HG03196 (cell line): ENCODE measurements at regions not wholly inside any gene's neighbourhood (a gene's known extent, or its start where the extent isn't known, plus 50 kb on each side); places are given as distances from the start of the nearest gene placed in this dataset.
"Not testable (repeated sequence)": the region's sequence is repeated elsewhere in the genome, so short reads cannot be mapped to it uniquely, and the experiment has no call there.

Source experiments
- ATAC-seq: cut with Tn5 transposase; IDR thresholded peaks from one replicate; pipeline ENCODE4 v1.9.1; 2021; ENCODE audit not compliant: unreplicated experiment

DNA sequence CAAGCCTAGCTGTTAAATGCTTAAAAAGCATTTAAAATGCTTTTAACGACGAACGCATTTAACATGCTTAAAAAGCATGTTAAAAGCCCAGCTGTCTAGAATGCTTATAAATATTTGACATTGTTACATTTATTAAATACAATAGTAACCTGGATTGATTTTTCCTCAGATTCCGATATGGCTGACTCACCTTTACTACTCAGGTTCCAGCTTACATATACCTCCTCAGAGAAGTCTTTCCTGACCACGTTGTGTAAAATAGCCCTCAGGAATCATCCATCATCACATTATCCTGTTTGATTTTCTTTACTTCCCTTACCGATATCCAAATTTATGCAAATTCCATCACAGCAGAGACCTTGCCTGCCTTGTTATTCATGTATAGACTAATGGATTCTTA lies 51.4 kb downstream of the SLC41A2 start:
- no peak for ATAC-seq

DNA sequence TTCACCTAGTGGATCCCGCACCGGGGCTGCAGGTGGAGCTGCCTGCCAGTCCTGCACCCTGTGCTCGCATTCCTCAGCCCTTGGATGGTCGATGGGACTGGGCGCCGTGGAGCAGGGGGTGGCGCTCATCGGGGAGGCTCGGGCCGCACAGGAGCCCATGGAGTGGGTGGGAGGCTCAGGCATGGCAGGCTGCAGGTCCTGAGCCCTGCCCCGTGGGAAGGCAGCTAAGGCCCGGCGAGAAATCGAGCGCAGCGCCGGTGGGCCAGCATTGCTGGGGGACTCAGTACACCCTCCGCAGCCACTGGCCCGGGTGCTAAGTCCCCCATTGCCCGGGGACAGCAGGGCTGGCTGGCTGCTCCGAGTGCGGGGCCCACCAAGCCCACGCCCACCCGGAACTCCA lies 52.6 kb downstream of the SLC41A2 start:
- ATAC-seq = not testable (repeated sequence)

GRCh38 chr12:104903648-104904423 lies 54.3 kb downstream of the SLC41A2 start:
- ATAC-seq = no peak

- no peak for ATAC-seq
Measured at GRCh38 chr12:104902125-104902524, 56.0 kb downstream of the SLC41A2 start.

GRCh38 chr12:104896710-104897109 lies 61.4 kb downstream of the SLC41A2 start:
- no peak for ATAC-seq

DNA sequence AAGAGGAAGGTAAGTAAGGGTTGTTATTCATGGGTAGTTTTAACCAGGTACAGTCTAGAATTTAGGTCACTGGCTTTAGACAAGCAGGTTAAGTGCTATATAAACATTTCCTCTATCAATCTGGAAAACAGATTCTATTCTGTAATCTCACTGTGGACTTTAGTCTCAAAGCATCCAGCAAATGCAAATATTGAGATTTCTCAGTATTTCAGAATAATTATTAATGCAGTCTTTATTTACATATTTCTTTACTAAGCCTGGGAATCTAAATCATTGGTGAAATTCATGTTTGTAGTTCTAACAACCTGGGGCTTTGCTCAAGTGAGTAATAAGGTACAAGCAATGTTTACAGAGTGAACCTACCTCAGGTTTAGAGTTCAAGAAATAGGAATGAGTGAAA lies 61.9 kb downstream of the SLC41A2 start:
- ATAC-seq = no peak

- no peak for ATAC-seq
Measured at GRCh38 chr12:104895415-104895814, 62.7 kb downstream of the SLC41A2 start.

DNA sequence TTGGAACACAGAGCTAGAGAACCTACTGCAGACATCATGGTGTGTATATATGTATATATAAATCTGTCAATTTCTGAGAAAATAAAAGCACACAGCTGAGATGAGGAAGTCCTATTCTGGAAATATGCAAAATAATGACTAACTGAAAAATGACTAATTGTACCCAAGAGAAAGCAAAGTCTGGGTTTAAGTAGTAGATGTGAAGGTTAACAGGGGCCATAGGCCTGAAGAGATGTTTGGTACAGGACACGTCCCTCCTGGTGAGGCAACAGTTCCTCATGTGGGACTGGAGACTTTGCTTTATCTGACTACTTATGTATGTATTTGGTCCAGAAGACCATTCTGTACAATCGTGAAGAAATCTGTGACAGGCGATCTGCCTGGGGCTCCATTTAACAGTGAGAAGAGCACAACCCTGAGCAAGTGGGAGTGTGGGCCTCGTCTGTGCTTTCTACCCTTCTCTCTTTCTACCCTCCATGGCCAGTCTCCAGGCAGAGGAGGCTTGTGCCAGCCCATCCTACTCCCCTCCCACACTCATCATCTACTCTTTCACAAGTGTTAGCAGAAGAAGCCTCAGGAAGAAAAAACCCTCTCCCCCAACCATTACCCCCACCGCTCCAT lies 67.5 kb downstream of the SLC41A2 start:
- no peak for ATAC-seq

DNA sequence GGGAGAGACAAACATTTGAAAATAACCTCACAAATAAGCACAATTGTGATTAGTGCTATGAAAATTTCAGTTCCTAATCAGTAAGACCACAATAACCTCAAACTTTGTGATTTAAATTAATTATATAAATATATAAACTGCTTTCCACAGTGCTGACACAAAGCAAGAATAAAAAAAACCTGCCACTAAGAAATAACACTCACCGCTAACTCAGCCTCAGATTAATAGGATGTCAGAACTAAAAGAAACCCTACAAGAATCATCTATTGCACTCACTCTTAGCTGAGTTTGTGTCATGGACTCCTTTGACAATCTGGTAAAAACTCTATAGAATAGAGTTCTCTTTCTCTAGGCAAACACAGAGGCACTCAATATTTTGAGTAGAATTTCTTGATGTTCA lies 68.4 kb downstream of the SLC41A2 start:
- ATAC-seq = no peak

GRCh38 chr12:104888892-104889291 lies 69.2 kb downstream of the SLC41A2 start:
- no peak for ATAC-seq

DNA sequence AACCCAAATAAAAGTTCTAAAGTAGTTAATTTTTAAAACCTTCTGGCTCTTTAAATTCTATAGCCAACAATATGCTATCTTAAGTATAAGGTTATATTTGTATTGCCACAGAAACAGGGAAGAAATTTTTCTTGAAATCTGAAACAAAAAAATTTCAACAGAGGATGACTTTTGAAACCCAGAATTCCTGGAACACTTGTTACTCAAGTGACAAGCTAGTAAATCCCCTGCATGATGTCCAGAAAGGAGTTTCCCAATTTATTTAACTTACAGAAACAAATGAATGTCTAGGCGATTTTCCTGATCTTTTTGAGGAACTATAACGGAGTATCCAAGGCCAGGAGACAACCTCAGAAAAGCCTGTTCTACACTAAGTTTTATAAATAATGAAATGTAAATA lies 69.6 kb downstream of the SLC41A2 start:
- ATAC-seq = no peak

DNA sequence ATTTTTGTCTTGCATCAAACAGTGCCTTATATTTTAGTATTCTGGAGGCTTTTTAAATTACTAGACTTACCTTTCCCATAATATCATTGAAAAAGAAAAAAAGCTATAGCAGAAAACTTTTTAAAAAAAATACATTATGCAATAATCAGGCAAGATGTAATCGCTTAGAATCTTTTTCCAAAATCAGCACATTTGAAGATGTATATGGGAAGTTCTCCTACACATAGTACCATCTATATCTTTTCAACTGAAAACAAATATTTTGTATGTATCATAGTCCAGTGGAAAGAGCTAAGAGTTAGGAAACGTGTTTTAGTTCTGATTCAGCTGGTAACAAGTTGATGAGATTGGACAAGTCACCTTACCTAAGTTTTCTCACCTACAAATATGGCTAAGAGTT lies 70.6 kb downstream of the SLC41A2 start:
- ATAC-seq = no peak

DNA sequence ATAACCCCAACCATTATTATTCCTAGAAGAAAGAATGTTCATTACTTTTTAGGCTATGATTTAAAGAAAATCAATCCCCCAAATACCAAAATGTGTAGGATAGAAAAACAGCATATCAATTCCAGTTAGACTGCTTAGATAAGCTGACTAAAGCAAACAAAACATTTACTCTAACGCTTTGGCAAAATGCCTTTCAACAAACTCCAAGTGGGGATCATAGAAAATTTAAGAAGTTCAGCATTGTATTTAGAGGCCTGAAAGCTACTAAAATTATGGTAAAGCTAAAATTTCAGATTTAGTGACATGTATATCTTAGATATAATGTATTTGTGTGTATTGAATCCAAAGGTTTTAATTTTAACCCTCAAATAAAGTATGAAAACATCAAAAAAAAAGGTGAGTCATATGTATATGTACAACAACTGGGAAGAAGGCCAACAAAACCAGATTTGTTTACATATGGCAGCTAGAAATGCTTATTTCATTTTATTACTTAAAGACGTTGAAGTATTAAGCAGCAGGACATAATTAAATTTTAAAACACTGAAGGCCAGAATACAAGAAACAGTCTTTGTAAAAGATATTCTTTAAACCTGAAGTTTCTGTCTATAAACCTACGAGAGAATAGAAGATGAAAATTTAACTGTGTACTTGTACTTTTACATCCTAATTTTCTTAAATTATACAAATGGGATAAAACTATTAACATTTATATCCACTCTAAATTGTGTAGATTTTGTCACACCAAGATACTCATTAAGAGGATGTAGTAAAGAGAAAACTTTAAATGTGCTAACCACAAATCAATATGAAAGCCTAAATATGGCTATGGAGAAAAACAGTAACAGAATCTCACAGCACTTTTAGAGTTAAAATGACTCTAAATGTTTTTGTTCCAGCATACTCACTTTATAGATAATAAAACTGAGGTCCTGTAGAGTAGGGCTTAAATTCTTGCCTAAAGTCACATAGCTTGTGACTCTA lies 71.4 kb downstream of the SLC41A2 start:
- no peak for ATAC-seq

DNA sequence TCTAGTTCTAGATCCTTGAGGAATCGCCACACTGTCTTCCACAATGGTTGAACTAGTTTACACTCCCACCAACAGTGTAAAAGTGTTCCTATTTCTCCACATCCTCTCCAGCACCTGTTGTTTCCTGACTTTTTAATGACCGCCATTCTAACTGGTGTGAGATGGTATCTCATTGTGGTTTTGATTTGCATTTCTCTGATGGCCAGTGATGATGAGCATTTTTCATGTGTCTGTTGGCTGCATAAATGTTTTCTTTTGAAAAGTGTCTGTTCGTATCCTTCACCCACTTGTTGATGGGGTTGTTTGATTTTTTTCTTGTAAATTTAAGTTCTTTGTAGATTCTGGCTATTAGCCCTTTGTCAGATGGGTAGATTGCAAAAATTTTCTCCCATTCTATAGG lies 79.2 kb downstream of the SLC41A2 start:
- not testable (repeated sequence) for ATAC-seq

DNA sequence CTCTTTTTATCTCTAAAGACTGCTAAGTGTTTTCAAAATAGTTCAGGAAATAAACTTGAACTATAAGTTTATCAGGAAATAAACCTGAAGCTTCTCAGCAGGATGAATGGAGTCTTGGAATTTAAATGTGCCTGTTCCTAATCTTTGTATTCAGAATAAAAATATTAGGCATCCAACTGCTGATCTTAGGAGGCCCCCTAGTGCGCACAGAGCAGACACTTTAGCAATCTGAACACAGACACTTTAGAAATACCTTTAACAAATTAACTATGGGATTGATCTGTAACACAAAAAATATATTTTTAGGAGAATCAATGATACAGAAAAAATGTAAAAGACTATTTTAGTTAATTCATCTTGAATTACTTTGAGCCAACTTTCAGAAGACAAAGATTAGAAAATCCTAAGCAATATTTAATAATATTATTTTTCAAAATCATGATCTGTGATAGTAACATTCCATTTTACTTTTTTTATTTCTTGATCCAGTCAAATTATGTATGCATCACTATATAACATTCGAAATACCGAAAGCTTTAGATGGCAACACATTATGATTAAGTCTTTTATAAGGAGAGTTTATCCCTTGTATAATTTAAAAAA lies 80.9 kb downstream of the SLC41A2 start:
- ATAC-seq = no peak

- ATAC-seq = no peak
Measured at GRCh38 chr12:104873374-104873773, 84.7 kb downstream of the SLC41A2 start.

- no peak for ATAC-seq
Measured at GRCh38 chr12:104870797-104871196, 87.3 kb downstream of the SLC41A2 start.

DNA sequence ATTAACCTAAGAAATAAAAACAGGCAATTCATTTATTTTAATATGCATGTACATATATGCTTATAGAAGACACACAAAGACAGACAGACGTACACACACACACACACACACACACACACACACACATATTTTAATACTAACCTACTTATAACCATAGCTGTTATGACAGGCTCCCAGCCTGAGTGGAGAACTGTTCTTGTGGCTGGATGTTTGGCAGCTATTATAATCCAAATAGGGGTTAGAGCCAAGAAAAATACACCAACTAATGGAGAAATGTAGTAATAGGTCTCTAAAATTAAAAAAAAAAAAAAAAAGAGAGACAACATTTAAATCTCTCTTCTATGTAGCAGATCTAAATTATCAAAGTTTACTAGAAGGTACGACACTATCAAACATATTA lies 91.8 kb downstream of the SLC41A2 start:
- ATAC-seq = no peak

DNA sequence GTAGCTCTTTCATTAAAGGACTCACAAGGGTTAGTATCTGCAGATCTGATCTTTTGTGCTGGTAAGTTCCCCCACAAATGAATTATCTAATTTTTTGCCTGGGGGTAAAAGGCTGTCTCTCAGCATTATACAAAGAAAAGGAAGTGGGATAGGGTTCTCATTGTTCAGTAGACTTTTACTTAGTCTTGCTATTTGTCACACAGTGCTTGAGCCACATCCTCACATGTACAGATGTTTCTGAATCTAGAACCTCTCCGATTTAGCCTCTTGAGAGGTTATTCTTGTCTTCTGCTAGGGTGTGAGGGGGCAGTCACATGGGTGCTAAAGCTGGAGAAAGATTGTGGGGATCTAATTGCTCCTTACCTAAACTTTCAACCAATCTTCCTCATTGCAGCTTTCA lies 93.0 kb downstream of the SLC41A2 start:
- peak; percentile 77 for ATAC-seq

GRCh38 chr12:104864668-104865067 lies 93.4 kb downstream of the SLC41A2 start:
- no peak for ATAC-seq

- ATAC-seq = no peak
Measured at GRCh38 chr12:104863296-104863948, 94.7 kb downstream of the SLC41A2 start.
